ENCODE measurements at regions not wholly inside any gene's neighbourhood (a gene's known extent, or its start where the extent isn't known, plus 50 kb on each side); places are given as distances from the start of the nearest gene placed in this dataset.

DNA sequence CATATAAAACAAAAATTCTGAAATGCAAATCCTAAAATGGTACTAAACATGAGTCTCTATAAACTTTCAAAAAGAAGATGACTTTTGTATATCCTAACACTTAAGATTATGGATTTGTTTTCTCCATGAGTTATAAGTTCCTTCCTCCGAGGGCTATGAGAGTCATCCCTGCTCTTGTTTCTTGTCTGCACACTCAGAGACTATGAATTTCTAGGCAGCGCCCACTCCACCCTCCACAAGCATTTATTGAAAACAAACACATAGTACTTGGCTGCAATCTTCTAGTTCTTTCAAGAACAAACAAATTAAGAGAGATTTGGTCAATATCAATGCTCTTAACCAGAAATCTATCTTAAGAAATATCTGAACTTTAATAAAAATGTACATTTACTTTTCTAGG, 211.7 kb downstream of the DKK1 start:
- TF ChIP-seq, protein P1, sequence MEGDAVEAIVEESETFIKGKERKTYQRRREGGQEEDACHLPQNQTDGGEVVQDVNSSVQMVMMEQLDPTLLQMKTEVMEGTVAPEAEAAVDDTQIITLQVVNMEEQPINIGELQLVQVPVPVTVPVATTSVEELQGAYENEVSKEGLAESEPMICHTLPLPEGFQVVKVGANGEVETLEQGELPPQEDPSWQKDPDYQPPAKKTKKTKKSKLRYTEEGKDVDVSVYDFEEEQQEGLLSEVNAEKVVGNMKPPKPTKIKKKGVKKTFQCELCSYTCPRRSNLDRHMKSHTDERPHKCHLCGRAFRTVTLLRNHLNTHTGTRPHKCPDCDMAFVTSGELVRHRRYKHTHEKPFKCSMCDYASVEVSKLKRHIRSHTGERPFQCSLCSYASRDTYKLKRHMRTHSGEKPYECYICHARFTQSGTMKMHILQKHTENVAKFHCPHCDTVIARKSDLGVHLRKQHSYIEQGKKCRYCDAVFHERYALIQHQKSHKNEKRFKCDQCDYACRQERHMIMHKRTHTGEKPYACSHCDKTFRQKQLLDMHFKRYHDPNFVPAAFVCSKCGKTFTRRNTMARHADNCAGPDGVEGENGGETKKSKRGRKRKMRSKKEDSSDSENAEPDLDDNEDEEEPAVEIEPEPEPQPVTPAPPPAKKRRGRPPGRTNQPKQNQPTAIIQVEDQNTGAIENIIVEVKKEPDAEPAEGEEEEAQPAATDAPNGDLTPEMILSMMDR (conservative IDR thresholded peaks at IDR 0.05) = no peak
- TF ChIP-seq ZFX (IDR thresholded peaks at IDR 0.05) = no peak

All from C4-2B (cell line).